Adipose tissue (tissue), 3 donors: ENCODE measurements at regions not wholly inside any gene's neighbourhood (a gene's known extent, or its start where the extent isn't known, plus 50 kb on each side); places are given as distances from the start of the nearest gene placed in this dataset.
A peak's percentile ranks its signal among the peaks of the same experiment; 100 is the strongest.

Experiments used
- H3K27ac ChIP-seq: one replicate; pipeline ENCODE4 v1.5.1; 2013; ENCODE audit warnings: low read depth, low read length
- WGBS, 3 donors: extraction: QIAGEN DNeasy Blood & Tissue Kit; methylation state at CpG; one replicate each; pipeline ENCODE4 v1.1.7; 2013; 5-methylcytosine and 5-hydroxymethylcytosine counted together
- donor health status: healthy with polysubstance abuse.
- donor health status: Bipolar disorder and iron deficiency.
- donor health status: healthy.

- 90 to 94% (median 92%) methylated on average over 2 of the region's 2 CpGs for WGBS, 3 donors
- H3K27ac ChIP-seq, result no peak overlapping the region
Measured at GRCh38 chr4:147328189-147328588, 152.7 kb upstream of the EDNRA start.

- H3K27ac ChIP-seq, result no peak overlapping the region
- WGBS, 3 donors, result 64 to 85% (median 83%) methylated on average over 8 of the region's 8 CpGs
Measured at GRCh38 chr4:147328756-147329446, 152.0 kb upstream of the EDNRA start.

- WGBS, 3 donors, result 75 to 84% (median 82%) methylated on average over 1 of the region's 1 CpG
Measured at GRCh38 chr4:147332091-147332490, 148.8 kb upstream of the EDNRA start.

GRCh38 chr4:147334478-147334877 is 146.4 kb upstream of the EDNRA start:
- no peak overlapping the region for H3K27ac ChIP-seq
- 22 to 52% (median 29%) methylated on average over 1 of the region's 1 CpG for WGBS, 3 donors

More at GRCh38 chr4:147332091-147332490, 148.8 kb upstream of the EDNRA start:
- no peak overlapping the region for H3K27ac ChIP-seq

GRCh38 chr4:147335183-147335582 is 145.7 kb upstream of the EDNRA start:
- H3K27ac ChIP-seq, result no peak overlapping the region
- 90 to 100% (median 97%) methylated on average over 1 of the region's 1 CpG for WGBS, 3 donors

GRCh38 chr4:147336252-147336651 is 144.6 kb upstream of the EDNRA start:
- no peak overlapping the region for H3K27ac ChIP-seq
- 54 to 63% (median 61%) methylated on average over 2 of the region's 2 CpGs for WGBS, 3 donors

GRCh38 chr4:147339100-147339499 is 141.8 kb upstream of the EDNRA start:
- WGBS, 3 donors, result 72 to 84% (median 80%) methylated on average over 4 of the region's 4 CpGs
- H3K27ac ChIP-seq, result no peak overlapping the region

GRCh38 chr4:147340111-147340510 is 140.8 kb upstream of the EDNRA start:
- WGBS, 3 donors, result 67 to 83% (median 69%) methylated on average over 1 of the region's 1 CpG
- no peak overlapping the region for H3K27ac ChIP-seq

GRCh38 chr4:147340591-147341120 is 140.2 kb upstream of the EDNRA start:
- H3K27ac ChIP-seq, result no peak overlapping the region
- WGBS, 3 donors, result 39 to 60% (median 56%) methylated on average over 3 of the region's 3 CpGs

GRCh38 chr4:147343692-147344091 is 137.2 kb upstream of the EDNRA start:
- H3K27ac ChIP-seq, result no peak overlapping the region
- 49 to 51% (median 50%) methylated on average over 1 of the region's 1 CpG for WGBS, 3 donors

GRCh38 chr4:147345662-147346061 is 135.2 kb upstream of the EDNRA start:
- WGBS, 3 donors, result 46 to 73% (median 70%) methylated on average over 1 of the region's 1 CpG
- H3K27ac ChIP-seq, result no peak overlapping the region

GRCh38 chr4:147347217-147347616 is 133.7 kb upstream of the EDNRA start:
- WGBS, 3 donors, result 79 to 82% (median 80%) methylated on average over 8 of the region's 8 CpGs
- H3K27ac ChIP-seq, result no peak overlapping the region

GRCh38 chr4:147349193-147349592 is 131.7 kb upstream of the EDNRA start:
- H3K27ac ChIP-seq, result no peak overlapping the region
- 33 to 70% (median 56%) methylated on average over 3 of the region's 3 CpGs for WGBS, 3 donors

- WGBS, 3 donors, result 92 to 95% (median 94%) methylated on average over 5 of the region's 5 CpGs
- no peak overlapping the region for H3K27ac ChIP-seq
Measured at GRCh38 chr4:147351083-147351787, 129.7 kb upstream of the EDNRA start.

GRCh38 chr4:147354237-147354636 is 126.7 kb upstream of the EDNRA start:
- WGBS, 3 donors, result 63 to 78% (median 72%) methylated on average over 1 of the region's 1 CpG

GRCh38 chr4:147355032-147355656 is 125.8 kb upstream of the EDNRA start:
- no peak overlapping the region for H3K27ac ChIP-seq
- 48 to 64% (median 49%) methylated on average over 3 of the region's 3 CpGs for WGBS, 3 donors

More at GRCh38 chr4:147354237-147354636, 126.7 kb upstream of the EDNRA start:
- no peak overlapping the region for H3K27ac ChIP-seq

GRCh38 chr4:147355847-147356246 is 125.0 kb upstream of the EDNRA start:
- H3K27ac ChIP-seq, result no peak overlapping the region
- 66 to 79% (median 70%) methylated on average over 1 of the region's 1 CpG for WGBS, 3 donors

GRCh38 chr4:147360301-147360700 is 120.6 kb upstream of the EDNRA start:
- WGBS, 3 donors, result 62 to 82% (median 63%) methylated on average over 3 of the region's 3 CpGs
- no peak overlapping the region for H3K27ac ChIP-seq

- peak overlapping the region; percentile 19 for H3K27ac ChIP-seq
- WGBS, 3 donors, result 25 to 47% (median 28%) methylated on average over 1 of the region's 1 CpG
Measured at GRCh38 chr4:147361726-147362125, 119.2 kb upstream of the EDNRA start.
